A673 (cell line): ENCODE measurements at regions not wholly inside any gene's neighbourhood (a gene's known extent, or its start where the extent isn't known, plus 50 kb on each side); places are given as distances from the start of the nearest gene placed in this dataset.

ENCODE experiments used
- EZH2 ChIP-seq: fragments of 200-600 bp; sonication (generic); IDR thresholded peaks from 2 replicates; pipeline ENCODE4 v1.6.1; 2017; ENCODE audit warnings: borderline replicate concordance, low read depth, mild to moderate bottlenecking, mixed read lengths, antibody characterized with exemption, low read length; ENCODE audit not compliant: poor library complexity, severe bottlenecking
- TF ChIP-seq, protein P1 (sequence below): fragments of 300-800, 200-600 bp; sonication (generic); conservative IDR thresholded peaks from 2 replicates; pipeline ENCODE4 v1.5.1; 2017; ENCODE audit warnings: low read depth, mild to moderate bottlenecking, antibody characterized with exemption, low read length, moderate library complexity, mixed read lengths

GRCh38 chr22:47275605-47276449 is 513.4 kb downstream of the TBC1D22A start:
- TF ChIP-seq, protein P1, sequence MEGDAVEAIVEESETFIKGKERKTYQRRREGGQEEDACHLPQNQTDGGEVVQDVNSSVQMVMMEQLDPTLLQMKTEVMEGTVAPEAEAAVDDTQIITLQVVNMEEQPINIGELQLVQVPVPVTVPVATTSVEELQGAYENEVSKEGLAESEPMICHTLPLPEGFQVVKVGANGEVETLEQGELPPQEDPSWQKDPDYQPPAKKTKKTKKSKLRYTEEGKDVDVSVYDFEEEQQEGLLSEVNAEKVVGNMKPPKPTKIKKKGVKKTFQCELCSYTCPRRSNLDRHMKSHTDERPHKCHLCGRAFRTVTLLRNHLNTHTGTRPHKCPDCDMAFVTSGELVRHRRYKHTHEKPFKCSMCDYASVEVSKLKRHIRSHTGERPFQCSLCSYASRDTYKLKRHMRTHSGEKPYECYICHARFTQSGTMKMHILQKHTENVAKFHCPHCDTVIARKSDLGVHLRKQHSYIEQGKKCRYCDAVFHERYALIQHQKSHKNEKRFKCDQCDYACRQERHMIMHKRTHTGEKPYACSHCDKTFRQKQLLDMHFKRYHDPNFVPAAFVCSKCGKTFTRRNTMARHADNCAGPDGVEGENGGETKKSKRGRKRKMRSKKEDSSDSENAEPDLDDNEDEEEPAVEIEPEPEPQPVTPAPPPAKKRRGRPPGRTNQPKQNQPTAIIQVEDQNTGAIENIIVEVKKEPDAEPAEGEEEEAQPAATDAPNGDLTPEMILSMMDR = no peak
- TF ChIP-seq EZH2 = no peak
